ENCODE measurements at regions not wholly inside any gene's neighbourhood (a gene's known extent, or its start where the extent isn't known, plus 50 kb on each side); places are given as distances from the start of the nearest gene placed in this dataset.

DNA sequence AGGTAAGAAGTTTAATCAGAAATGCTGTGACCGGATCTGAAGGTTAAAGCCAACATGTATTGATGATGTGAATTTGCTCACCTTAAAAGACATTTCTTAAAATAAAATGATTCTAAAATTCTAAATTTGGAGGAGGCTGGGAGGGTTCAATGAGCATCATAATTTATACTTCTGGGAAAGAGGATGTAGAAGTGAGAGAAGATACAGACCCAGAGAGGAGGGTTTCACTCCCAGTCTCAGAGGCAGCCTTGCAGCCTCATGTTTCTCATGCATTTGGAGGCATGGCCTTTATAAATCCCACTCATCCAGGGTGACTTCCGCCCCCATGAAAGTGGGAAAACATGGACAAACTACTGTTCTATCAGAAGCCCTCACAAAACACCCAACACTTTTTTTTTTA lies 305.6 kb upstream of the PITRM1 start:
- TF ChIP-seq, protein P1, sequence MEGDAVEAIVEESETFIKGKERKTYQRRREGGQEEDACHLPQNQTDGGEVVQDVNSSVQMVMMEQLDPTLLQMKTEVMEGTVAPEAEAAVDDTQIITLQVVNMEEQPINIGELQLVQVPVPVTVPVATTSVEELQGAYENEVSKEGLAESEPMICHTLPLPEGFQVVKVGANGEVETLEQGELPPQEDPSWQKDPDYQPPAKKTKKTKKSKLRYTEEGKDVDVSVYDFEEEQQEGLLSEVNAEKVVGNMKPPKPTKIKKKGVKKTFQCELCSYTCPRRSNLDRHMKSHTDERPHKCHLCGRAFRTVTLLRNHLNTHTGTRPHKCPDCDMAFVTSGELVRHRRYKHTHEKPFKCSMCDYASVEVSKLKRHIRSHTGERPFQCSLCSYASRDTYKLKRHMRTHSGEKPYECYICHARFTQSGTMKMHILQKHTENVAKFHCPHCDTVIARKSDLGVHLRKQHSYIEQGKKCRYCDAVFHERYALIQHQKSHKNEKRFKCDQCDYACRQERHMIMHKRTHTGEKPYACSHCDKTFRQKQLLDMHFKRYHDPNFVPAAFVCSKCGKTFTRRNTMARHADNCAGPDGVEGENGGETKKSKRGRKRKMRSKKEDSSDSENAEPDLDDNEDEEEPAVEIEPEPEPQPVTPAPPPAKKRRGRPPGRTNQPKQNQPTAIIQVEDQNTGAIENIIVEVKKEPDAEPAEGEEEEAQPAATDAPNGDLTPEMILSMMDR (IDR thresholded peaks at IDR 0.05; ENCODE audit: low read length, missing control alignments), result no peak
- no peak overlapping the region for H3K4me3 ChIP-seq (replicated peaks; ENCODE audit: low read depth, low read length)
- no peak for DNase-seq (ENCODE audit: low read depth)

DNA sequence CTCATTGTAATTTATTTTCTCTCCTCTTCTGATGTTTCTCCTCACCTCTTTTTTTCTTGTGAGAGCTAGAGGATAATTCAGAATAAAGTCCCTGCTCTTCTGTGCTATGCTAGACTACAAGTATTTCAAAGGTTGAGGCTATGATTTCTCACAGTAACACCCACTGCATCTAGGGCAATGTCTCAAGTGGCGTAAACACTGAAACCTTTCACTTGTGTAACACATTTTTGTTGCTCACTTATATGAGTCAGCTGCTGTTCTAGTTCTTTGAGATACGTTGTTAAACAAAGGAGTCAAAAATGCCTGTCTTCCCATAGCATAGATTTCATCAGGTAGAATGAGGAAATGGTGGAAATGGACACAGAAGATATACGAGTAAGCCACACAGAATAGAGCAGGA lies 305.1 kb upstream of the PITRM1 start:
- no peak overlapping the region for H3K4me3 ChIP-seq (replicated peaks; ENCODE audit: low read depth, low read length)
- TF ChIP-seq, protein P1 (IDR thresholded peaks at IDR 0.05; ENCODE audit: low read length, missing control alignments), result no peak
- peak; percentile 93 for DNase-seq (ENCODE audit: low read depth)

DNA sequence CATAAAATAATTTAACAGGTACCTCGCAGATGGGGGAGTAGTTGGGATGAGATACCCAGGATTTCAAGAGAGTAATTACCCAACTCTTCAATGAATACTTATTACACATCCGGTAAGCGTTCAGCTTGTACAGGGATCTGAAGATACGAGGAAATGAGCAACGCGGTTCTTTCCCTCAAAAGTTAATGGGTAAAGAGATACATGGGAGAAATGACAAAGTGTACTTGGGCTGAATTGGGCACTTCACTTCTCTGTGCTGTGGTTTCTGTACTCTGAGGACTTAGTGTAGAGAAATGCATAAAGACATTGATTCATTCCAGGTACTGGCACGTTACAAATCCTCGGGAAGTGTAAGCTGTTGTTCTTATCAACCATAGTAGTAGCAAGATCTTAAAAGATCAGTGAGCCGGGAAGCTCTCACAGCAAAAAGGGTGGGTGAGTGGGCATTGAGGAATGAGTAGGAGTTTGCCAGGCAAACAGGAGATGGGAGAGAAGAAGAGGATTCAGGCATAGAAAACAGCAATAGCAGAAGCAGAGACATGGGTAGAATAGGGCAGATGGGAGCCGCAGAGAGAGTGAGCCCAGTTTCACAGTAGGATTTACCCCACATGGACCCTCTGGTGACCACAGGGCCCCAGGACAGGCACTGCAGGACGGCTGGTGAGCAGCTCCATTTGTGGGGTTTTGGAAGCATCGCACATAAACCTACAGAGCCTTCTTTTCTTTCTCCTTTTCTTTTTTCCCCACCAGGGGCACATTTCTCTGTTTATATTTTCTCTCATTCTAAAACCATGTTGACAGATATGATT lies 304.3 kb upstream of the PITRM1 start:
- no peak for DNase-seq (ENCODE audit: low read depth)
- TF ChIP-seq, protein P1 (IDR thresholded peaks at IDR 0.05; ENCODE audit: low read length, missing control alignments), result no peak
- no peak overlapping the region for H3K4me3 ChIP-seq (replicated peaks; ENCODE audit: low read depth, low read length)

DNA sequence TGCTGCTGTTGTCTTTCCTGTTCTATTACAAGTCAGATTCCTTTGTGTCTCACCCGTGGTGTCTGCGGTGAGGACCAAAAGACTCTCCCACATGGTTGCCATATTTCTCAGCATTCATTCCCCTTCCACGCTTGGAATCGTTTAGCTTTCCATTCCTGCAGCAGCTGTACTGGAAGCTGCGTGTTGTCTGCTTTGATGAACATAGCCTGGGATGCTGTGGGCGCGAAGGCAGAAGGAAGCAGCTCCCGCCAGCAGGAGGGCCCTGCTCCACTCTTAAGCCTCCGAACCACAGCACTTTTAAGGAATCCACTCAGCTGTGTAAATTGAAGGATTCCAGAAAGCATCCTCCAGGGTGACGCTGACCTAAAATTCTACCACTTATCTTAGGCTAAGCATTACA lies 303.6 kb upstream of the PITRM1 start:
- DNase-seq (ENCODE audit: low read depth), result no peak
- TF ChIP-seq, protein P1 (IDR thresholded peaks at IDR 0.05; ENCODE audit: low read length, missing control alignments), result no peak
- H3K4me3 ChIP-seq (replicated peaks; ENCODE audit: low read depth, low read length), result no peak overlapping the region

DNA sequence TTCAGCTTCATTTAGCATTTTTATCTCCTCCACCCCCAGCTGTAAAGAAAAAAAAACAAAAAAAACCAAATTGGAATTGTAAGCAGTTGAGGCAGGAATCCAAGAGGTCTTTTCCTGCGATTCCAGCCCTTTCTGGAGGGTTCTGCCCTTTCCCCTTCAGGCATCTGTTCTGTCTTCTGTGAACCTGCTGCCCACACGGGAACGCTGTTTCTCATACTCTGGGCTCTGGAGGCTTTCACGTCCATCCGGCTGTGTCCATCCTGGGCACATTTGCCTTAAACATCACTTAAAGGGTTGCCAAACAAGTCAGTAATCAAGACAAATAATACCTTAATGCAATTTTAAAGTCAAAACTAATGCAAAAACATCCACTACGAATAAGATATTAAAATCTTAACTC lies 302.8 kb upstream of the PITRM1 start:
- no peak for DNase-seq (ENCODE audit: low read depth)

DNA sequence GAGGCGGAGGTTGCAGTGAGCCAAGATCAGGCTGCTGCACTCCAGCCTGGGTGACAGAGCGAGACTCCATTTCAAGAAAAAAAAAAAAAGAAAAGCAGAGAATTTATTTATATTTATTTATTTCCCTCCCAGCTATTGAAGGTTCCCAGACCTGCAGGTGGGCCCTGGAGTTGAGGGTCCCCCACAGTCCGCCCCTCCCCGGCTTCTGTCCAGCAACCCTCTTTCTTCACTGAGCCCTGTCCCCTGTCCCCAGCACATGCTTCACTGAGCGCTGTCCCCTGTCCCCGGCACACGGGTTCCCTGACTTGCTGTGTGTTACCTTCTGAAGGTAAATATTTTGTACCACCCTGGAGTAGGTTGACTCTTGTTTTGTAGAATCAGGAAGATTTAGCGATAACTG lies 301.7 kb upstream of the PITRM1 start:
- TF ChIP-seq, protein P1 (IDR thresholded peaks at IDR 0.05; ENCODE audit: low read length, missing control alignments), result no peak
- DNase-seq (ENCODE audit: low read depth), result no peak
- no peak overlapping the region for H3K4me3 ChIP-seq (replicated peaks; ENCODE audit: low read depth, low read length)

More for the DNA sequence above, 302.8 kb upstream of the PITRM1 start:
- H3K4me3 ChIP-seq (replicated peaks; ENCODE audit: low read depth, low read length), result no peak overlapping the region
- TF ChIP-seq, protein P1 (IDR thresholded peaks at IDR 0.05; ENCODE audit: low read length, missing control alignments), result no peak

DNA sequence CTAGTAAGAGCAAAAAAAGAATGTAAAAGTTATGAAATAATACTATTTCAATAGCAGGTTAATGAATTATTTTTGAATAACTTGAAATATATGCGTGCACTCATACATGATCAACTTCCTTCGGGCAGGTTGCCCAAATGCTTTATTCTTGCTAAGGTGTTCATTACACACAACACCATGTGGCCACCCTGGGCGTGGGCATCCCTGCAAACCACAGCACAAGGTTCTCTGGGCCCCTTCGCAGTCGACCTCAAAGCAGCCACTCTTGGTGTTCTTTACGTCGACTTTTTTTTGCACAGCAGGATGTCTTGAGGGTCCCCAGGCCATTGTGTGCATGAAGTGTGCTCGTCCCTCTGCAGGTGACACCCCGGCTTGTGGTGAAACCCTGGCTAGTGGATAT lies 300.7 kb upstream of the PITRM1 start:
- TF ChIP-seq, protein P1 (IDR thresholded peaks at IDR 0.05; ENCODE audit: low read length, missing control alignments), result no peak
- DNase-seq (ENCODE audit: low read depth), result no peak
- no peak overlapping the region for H3K4me3 ChIP-seq (replicated peaks; ENCODE audit: low read depth, low read length)
